HG03039 (cell line): ENCODE measurements at regions not wholly inside any gene's neighbourhood (a gene's known extent, or its start where the extent isn't known, plus 50 kb on each side); places are given as distances from the start of the nearest gene placed in this dataset.

Experiments used
- ATAC-seq: cut with Tn5 transposase; IDR thresholded peaks from one replicate; pipeline ENCODE4 v1.9.1; 2021; ENCODE audit warnings: mild to moderate bottlenecking, moderate library complexity; ENCODE audit not compliant: unreplicated experiment

DNA sequence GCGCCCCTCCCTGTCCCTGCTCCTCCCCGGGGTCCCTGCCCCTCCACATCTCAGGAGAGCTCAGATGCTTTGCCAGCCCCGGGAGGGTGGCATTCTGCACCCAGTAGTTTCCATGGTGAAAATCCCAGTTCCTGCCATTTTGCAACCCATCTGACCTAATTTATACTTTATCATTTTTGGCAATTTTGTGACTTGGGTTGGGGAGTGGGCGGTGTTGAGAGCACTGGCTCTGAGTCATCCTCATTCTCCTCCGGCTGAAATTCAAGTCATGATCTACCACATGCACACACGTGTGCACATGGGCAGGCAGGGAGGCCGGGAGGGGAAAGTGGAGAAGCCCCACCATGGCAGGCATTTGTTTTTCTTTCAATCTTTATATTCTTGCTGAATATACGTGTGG is 208.6 kb downstream of the URI1 start:
- no peak for ATAC-seq

- ATAC-seq, result no peak
These were observed 209.0 kb downstream of the URI1 start for GRCh38 chr19:30151081-30151480.

- no peak for ATAC-seq
These were observed 210.7 kb downstream of the URI1 start for GRCh38 chr19:30152510-30153291.

DNA sequence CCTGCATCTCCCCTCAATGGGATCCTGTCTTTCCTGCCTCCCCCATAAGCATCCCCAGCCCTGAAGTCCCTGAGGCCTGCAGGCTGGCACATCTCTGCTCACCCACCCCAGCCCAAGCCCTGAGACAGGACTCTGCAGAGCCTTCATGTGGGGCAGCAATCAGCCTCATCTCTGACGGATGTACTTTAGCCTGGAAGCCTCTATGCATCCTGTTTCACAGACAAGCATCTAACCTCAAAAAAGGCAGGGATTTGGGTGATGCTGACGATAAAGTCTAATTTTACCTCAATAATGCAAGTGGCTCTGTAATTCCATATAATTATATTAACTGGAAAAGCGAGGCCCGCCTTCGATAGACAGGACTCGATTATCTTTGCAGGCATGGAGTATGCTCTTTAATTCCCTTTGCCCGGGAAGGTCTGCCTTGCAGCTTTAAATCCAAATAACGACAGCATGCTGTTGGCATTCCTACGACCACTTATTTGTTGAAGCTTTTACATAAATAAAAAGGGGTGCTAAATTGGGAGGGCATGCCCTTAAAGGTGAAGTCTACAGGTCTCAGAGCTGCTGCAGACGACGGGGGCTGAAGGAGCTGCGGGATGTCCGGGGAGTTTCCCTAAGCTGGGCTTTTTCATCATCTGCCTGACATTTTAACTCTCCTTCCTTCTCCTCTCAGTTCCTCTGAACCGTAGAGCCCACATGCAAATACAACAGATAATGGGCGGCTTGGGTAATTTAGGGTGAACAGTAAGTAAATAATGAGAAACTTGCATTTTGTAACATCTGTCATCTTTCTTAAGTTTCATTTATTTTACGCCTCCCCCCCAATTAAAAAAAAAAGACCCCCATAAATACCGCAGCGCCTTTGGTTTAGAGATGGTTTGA is 211.5 kb downstream of the URI1 start:
- peak; percentile 79 for ATAC-seq

DNA sequence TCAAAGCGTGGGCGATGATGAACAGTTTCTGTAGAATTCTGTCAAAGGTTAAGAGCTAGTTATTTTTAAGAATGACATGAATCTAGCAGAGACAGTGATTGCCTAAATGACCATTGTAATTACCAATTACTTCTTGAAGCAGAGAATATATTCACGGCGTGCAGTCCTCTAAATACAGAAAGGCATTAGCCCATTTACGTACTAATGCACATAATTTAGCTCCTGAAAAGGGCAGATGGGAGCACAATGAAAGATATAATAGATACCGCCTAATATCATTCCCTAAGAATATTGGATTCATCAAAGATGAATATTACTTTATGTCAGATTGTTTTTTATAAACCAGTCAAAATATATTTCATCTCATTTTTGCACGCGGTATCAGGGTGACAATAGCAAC is 212.4 kb downstream of the URI1 start:
- ATAC-seq, result no peak

DNA sequence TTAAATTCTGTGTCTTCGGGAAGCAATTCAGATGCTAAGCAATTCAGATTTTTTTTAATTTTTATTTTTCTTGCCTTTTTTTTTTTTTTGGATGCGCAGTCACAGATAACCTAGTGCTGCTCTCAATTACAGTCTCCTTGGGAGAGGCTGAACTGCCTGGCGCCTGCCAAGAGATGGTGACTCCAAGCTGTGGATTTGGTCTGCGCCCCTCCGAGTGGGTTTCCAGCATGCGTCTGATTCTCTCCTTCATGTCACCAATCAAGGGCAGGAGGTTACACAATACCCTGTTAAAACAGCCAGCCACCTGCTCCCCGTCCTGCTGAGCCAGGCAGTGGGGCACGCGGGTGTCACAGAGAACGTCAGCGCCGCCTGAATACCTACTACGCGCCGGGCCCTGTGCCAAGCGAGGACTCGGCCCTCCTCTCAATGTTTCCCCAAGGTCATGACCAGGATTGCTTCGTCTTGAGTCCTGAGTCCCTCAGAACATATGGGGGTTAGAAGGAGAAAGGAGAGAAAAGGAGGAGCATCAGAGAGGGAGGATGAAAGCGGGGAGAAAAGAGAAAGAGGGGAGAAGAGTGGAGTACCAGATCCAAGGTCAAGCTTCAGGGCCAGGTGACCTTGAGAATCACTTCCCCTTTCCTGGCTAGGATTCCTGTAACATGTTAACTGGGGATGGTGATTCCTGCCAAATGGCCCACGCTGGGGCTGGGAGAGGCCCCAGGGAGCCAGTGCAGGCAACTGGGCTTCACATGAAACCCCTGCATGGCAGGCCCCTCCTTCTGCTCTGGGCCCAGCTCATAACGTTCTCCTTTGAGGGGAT is 213.6 kb downstream of the URI1 start:
- no peak for ATAC-seq

- no peak for ATAC-seq
These were observed 214.6 kb downstream of the URI1 start for GRCh38 chr19:30156646-30157045.

GRCh38 chr19:30158067-30158892 is 213.9 kb upstream of the ZNF536 start:
- ATAC-seq, result no peak

- ATAC-seq, result no peak
These were observed 213.3 kb upstream of the ZNF536 start for GRCh38 chr19:30158893-30159245.

DNA sequence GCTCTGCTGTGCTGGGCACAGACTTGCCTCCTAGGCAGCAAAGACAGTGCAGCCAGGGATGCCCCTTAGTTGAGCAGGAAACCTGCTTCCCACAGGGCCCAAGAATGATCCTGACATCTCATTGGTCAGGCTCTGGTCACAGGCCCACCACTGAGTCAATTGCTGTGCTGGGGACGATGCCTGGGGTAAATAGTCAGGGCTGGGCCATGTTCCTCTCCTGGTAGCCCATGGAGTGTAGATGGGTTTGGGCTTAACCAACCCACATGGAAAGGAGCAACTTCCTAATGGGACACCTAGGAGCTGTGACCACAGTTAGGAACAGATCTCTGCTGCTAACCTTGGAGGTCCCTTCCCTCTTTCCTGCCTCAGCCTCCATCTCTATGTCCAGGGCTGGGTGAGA is 212.5 kb upstream of the ZNF536 start:
- no peak for ATAC-seq

GRCh38 chr19:30160426-30160825 is 211.8 kb upstream of the ZNF536 start:
- ATAC-seq, result no peak

DNA sequence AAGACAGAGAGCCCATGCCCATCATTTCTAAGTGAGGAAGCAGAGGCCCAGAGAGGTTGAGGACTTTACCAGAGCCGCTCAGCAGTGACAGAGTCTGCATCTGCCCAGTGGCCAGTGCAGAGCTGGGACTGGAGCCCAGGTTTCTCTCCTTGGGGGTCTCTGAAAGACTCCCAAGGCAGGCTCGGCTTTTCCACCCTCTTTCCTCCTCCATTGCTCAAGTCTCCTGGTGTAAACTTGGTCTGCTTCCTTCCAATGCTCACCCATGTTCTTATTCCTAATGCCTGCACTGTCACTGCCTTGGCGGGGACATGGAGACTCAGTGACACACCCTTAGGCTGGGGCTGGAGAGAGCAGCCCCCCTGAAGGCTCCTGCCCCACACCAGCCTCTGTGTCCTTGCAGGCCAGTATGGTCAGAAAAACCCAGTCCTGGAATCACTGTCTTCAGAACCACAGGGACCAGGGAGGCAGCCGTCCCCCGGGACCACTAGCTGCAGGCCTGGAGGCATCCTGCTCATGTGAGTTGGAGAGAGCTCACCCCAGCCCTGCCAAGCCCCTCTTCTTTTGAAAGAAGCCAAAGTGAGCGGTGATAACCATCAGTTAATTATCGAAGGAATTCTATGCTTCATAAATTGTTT is 211.0 kb upstream of the ZNF536 start:
- ATAC-seq, result no peak

GRCh38 chr19:30161770-30162169 is 210.4 kb upstream of the ZNF536 start:
- no peak for ATAC-seq

GRCh38 chr19:30162718-30163117 is 209.5 kb upstream of the ZNF536 start:
- no peak for ATAC-seq

GRCh38 chr19:30163663-30164062 is 208.5 kb upstream of the ZNF536 start:
- no peak for ATAC-seq

DNA sequence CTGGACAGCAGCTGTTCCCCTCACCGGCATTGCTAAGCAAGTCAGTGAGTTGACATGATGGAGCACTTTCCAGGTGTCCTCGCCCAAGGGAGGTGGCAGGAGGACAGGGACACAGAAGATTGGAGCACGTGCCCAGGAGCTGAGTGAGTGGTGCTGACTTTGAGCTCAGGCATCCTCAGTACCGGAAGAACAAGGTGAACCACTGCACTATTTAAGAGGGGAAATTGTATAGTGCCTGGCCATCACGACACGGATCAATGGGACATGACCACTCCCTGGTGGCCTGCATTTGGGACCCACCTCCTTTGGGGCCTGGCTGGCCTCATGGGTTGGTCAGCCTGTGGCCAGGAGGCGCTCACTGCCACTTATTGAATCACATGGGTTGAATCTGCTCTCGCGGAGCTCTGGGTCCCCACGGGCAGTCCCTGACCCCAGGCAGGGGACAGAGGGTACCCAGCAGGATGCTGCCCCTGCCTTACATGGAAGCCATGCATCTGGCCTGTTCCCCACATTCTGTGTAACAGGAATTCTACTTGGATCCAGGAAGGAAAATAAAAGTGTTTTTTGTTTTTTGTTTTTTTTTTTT is 206.9 kb upstream of the ZNF536 start:
- no peak for ATAC-seq

- ATAC-seq, result no peak
These were observed 204.8 kb upstream of the ZNF536 start for GRCh38 chr19:30167206-30167868.

DNA sequence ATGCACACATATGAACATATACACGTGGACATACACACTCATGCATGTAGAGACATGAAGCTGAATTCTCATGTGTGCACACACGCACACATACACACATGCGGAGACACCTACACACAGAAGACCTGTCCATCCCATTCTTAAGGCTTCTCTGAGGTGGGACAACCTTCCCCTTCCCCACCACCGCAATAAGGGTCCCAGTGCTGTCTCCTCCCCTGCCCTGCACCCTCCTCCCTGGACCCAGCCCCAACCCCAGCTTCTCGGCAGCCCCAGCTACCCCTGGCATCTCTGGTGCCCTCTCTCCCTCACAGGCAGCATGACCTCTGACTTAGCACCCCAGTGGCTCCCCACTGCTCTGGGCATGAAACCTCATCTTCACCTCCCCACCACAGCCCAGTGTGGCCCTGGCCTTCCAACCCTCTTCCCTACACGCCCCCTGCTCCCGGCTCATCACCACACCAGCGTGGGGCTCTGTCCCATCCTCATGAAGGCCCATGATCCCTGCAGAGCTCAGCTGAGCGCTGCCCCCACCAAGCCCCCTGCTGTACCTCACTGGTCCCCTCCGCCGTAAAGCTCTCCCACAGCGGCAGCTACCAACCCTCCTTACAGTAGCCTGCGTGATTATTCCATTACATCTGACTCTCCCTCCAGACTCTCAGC is 204.1 kb upstream of the ZNF536 start:
- ATAC-seq, result no peak

DNA sequence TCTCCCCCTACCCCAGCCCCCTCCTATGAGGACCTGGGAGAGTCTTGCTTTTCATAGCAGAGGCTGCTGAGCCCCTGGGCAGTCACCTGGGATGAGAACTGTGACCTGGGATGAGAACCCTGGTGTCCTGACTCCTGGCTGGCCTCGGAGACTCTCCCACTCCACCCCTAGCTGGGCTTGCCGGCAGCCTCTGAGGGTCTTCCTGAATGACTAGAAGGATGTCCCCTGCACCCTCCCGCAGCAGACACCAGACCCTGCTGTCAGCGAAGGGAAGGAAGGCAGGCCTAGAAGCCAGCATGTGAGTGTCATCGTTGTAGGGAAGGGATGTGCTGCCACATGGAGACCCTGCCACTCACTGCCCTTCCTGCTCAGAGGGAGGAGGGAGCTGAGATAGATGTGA is 203.4 kb upstream of the ZNF536 start:
- no peak for ATAC-seq
